NCI-H446 treated with DMSO at 0.1 percent for 48 hours (cell line): ENCODE measurements at regions not wholly inside any gene's neighbourhood (a gene's known extent, or its start where the extent isn't known, plus 50 kb on each side); places are given as distances from the start of the nearest gene placed in this dataset.

Experiments used
- DNase-seq: peaks from one replicate; lab custom pipeline; 2025; lab: John Stamatoyannopoulos, UW

GRCh38 chr20:12371990-12372389 lies 454.3 kb downstream of the BTBD3 start:
- DNase-seq = no peak

GRCh38 chr20:12372557-12372956 lies 454.9 kb downstream of the BTBD3 start:
- DNase-seq = no peak

GRCh38 chr20:12375967-12376366 lies 458.3 kb downstream of the BTBD3 start:
- no peak for DNase-seq

GRCh38 chr20:12383821-12384220 lies 466.1 kb downstream of the BTBD3 start:
- DNase-seq = peak; percentile 72

GRCh38 chr20:12386821-12387220 lies 469.1 kb downstream of the BTBD3 start:
- DNase-seq = no peak

GRCh38 chr20:12391099-12391498 lies 473.4 kb downstream of the BTBD3 start:
- no peak for DNase-seq

GRCh38 chr20:12394786-12395185 lies 477.1 kb downstream of the BTBD3 start:
- DNase-seq = no peak

GRCh38 chr20:12395353-12395752 lies 477.7 kb downstream of the BTBD3 start:
- DNase-seq = no peak

- no peak for DNase-seq
Measured at GRCh38 chr20:12395760-12396159, 478.1 kb downstream of the BTBD3 start.

GRCh38 chr20:12399110-12399836 lies 481.6 kb downstream of the BTBD3 start:
- no peak for DNase-seq

- no peak for DNase-seq
Measured at GRCh38 chr20:12404941-12405340, 487.2 kb downstream of the BTBD3 start.

GRCh38 chr20:12406978-12407377 lies 489.3 kb downstream of the BTBD3 start:
- no peak for DNase-seq

GRCh38 chr20:12409501-12409900 lies 491.8 kb downstream of the BTBD3 start:
- no peak for DNase-seq

GRCh38 chr20:12410783-12411182 lies 493.1 kb downstream of the BTBD3 start:
- DNase-seq = no peak

- no peak for DNase-seq
Measured at GRCh38 chr20:12411246-12411940, 493.7 kb downstream of the BTBD3 start.

GRCh38 chr20:12413116-12413515 lies 495.4 kb downstream of the BTBD3 start:
- DNase-seq = peak; percentile 13

GRCh38 chr20:12414446-12415274 lies 497.0 kb downstream of the BTBD3 start:
- peak; percentile 33 for DNase-seq

- no peak for DNase-seq
Measured at GRCh38 chr20:12416281-12416680, 498.6 kb downstream of the BTBD3 start.

- DNase-seq = no peak
Measured at GRCh38 chr20:12433724-12434123, 516.0 kb downstream of the BTBD3 start.

GRCh38 chr20:12434672-12435071 lies 517.0 kb downstream of the BTBD3 start:
- no peak for DNase-seq

- DNase-seq = no peak
Measured at GRCh38 chr20:12435268-12435667, 517.6 kb downstream of the BTBD3 start.

GRCh38 chr20:12453711-12454110 lies 536.0 kb downstream of the BTBD3 start:
- no peak for DNase-seq

GRCh38 chr20:12455148-12455547 lies 537.5 kb downstream of the BTBD3 start:
- no peak for DNase-seq
